Activated naive CD8-positive, alpha-beta T cell treated with anti-CD3 and anti-CD28 coated beads, Interleukin-2, amount 50 U/mL, for 16 hours (primary cell): ENCODE measurements at regions not wholly inside any gene's neighbourhood (a gene's known extent, or its start where the extent isn't known, plus 50 kb on each side); places are given as distances from the start of the nearest gene placed in this dataset.
"Not testable (repeated sequence)": the region's sequence is repeated elsewhere in the genome, so short reads cannot be mapped to it uniquely, and the experiment has no call there.

Experiments used
- DNase-seq: peaks from one replicate; pipeline ENCODE4 v3.0.0-alpha.2; 2020; ENCODE audit warnings: low read depth, low spot score

- no peak for DNase-seq
Observed at GRCh38 chr19:27858981-27859581, 1353.9 kb downstream of the UQCRFS1 start.

DNA sequence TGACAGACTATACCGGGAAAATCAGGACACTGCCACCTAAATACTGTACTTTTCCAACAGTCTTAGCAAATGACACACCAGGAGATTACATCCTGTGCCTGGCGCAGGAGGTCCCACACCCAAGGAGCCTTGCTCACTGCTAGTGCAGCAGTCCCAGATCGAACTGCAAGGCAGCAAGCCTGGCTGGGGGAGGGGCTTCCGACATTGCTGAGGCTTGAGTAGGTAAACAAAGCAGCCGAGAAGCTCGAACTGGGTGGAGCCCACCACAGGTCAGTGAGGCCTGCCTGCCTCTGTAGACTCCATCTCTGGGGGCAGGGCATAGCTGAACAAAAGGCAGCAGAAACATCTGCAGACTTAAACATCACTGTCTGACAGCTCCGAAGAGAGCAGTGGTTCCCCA is 1360.0 kb downstream of the UQCRFS1 start:
- not testable (repeated sequence) for DNase-seq

- DNase-seq = no peak
Observed at GRCh38 chr19:27851543-27852060, 1361.3 kb downstream of the UQCRFS1 start.

- DNase-seq = no peak
Observed at GRCh38 chr19:27851002-27851481, 1361.9 kb downstream of the UQCRFS1 start.

DNA sequence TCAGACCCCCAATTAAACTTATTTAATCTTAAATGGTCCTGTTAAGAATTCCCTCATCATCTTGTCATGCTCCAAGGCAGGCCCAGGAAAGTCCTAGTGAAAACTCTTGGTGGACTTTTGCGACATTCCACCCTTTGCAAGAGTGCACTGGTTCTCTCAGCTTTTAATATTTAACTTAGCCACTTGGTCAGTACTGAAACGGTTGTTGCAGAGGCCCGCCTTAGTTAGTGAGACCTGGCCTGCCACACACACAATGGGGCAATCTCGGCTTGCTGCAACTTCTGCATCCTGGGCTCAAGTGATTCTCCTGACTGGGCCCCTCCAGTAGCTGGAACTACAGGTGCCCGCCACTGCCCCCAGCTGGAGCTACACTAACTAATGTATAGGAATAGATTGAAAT is 1366.0 kb downstream of the UQCRFS1 start:
- DNase-seq = no peak

DNA sequence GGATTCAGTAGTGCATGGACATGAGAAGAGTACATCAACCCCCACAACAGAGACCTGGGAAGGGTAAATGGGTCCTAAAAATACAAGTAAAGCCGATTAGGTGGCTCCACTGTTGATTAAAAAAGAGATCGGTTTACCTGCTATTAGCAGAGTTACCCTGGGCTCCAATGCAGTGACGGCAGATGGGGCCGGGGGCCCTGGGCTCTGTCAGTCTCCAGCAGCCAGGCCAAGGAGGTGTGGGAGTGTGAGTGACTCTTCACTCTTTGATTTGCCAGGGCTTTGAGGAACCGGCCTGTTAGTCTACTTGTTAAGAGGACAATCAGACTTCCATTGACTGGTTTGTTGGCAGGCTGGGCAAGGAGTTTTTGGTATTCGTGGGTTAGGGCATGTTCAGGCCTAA is 1368.7 kb downstream of the UQCRFS1 start:
- no peak for DNase-seq

- DNase-seq = no peak
Observed at GRCh38 chr19:27843861-27844260, 1369.1 kb downstream of the UQCRFS1 start.

DNA sequence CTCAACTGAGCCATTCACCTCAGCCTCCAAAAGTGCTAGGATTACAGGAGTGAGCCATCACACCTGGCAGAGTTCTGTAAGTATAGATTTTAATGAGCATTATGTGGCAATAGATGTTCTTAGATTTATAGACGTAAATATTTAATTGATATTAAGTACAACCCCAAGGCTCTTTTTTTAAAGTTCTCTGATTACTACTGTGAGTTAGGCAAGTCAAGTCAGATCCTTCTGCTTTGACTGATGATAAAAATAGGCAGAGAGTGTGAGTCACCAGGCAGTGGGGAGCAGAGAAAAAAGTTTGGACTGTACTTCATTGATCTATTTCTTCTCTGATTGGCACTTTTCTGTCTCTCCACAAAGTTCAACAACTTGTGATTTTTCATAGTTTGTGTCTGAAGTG is 1379.9 kb downstream of the UQCRFS1 start:
- no peak for DNase-seq

GRCh38 chr19:27828829-27829228 is 1384.1 kb downstream of the UQCRFS1 start:
- no peak for DNase-seq

- DNase-seq = no peak
Observed at GRCh38 chr19:27824108-27824507, 1388.8 kb downstream of the UQCRFS1 start.

DNA sequence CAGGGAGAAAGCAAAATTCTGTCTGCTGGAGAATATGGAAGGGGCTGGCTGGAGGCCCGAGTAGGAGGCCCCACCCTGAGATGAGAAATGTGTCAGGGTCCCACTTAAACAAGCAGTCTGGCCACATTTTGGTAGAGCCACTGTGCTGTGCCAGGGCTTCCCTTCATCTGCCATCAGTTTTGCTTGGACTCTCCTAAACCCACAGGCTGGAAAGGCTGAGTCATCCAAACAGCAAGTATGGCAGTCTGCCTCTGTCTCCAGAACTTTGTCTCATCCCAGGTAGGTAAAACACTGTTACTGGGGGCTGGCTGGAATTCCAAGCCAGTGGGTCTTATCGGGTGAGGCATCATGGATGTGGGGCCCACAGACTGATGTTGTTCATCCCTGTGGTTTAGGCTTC is 1390.6 kb downstream of the UQCRFS1 start:
- DNase-seq = no peak

- no peak for DNase-seq
Observed at GRCh38 chr19:27821418-27822018, 1391.4 kb downstream of the UQCRFS1 start.

GRCh38 chr19:27815985-27816384 is 1397.0 kb downstream of the UQCRFS1 start:
- DNase-seq = no peak

DNA sequence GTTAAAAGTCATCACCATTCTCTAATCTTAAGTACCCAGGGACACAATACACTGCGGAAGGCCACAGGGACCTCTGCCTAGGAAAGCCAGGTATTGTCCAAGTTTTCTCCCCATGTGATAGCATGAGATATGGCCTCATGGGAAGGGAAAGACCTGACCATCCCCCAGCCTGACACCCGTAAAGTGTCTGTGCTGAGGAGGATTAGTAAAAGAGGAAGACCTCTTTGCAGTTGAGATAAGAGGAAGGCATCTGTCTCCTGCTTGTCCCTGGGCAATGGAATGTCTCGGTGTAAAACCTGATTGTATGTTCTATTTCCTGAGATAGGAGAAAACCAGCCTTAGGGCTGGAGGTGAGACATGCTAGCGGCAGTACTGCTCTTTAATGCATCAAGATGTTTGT is 1398.1 kb downstream of the UQCRFS1 start:
- not testable (repeated sequence) for DNase-seq

- DNase-seq = not testable (repeated sequence)
Observed at GRCh38 chr19:27814274-27814673, 1398.7 kb downstream of the UQCRFS1 start.

GRCh38 chr19:27806471-27807070 is 1406.4 kb downstream of the UQCRFS1 start:
- DNase-seq = no peak

DNA sequence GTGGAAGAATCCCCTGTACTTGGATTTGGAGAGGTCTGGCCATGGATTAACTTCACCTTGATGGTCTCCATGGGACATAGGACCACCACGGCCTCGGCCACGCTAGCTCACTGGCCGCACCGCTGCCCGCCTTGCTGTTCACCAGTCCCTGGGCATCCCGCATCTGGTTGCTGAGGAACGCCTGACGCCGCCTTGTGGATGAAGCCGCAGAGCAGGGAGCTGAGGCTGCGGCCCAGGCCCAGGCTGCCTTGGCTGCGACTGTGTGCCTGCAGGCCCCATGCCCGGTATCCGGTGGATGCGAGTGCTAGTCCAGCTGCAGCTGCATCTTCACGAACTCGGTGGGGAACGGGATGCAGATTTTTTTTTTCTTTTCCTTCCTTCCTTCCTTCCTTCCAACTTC is 1407.1 kb downstream of the UQCRFS1 start:
- no peak for DNase-seq

DNA sequence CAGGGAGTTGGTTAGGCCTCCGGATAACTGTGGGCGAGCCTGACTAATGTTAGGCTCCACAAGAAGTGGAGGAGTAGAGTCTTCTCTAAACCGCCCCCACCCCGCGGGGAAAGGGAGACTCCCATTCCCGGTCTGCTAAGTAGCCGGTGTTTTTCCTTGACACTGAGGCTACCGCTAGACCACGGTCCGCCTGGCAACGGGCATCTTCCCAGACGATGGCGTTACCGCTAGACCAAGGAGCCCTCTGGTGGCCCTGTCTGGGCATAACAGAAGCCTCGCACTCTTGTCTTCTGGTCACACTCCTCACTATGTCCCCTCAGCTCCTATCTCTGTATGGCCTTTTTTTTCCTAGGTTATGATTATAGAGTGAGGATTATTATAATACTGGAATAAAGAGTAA is 1410.7 kb downstream of the UQCRFS1 start:
- not testable (repeated sequence) for DNase-seq

DNA sequence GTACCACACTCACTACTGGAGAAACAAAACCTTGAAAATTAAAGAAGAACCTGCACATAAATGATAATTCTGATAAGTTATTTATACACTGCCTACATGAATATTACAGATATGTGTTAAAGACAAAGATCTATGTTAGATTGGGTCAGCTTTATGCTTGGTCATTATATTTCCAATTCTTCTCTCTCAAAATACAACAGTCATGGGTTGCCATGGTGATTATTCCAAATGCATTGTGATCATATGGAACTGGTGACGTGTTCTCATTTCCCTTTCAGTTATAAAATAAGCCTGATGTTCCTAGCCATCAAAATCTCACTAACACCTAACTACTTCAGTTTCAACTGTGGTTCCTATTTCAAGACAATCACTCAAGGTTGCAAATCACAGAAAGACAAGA is 1416.4 kb downstream of the UQCRFS1 start:
- no peak for DNase-seq

DNA sequence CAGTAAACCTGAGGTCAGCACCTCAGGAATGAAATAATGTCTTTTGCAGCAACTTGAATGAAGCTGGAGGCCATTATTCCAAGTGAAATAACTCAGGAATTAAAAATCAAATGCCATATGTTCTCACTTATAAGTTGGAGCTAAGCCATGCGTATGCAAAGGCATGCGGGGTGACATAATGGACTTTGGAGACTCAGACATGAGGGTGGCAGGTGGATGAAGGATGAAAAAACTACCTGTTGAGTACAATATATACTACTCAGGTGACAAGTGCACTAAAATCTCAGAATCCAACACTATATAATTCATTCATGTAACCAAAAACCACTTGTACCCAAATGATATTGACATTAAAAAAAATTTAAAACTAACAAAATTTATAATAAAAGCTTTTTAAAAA is 1416.9 kb downstream of the UQCRFS1 start:
- DNase-seq = no peak

- DNase-seq = no peak
Observed at GRCh38 chr19:27795369-27795768, 1417.6 kb downstream of the UQCRFS1 start.

- DNase-seq = no peak
Observed at GRCh38 chr19:27794494-27795042, 1418.4 kb downstream of the UQCRFS1 start.
